ENCODE measurements at regions not wholly inside any gene's neighbourhood (a gene's known extent, or its start where the extent isn't known, plus 50 kb on each side); places are given as distances from the start of the nearest gene placed in this dataset.

- no peak for DNase-seq
These were observed 86.5 kb upstream of the KAZN start for GRCh38 chr1:14511796-14512585.

GRCh38 chr1:14513111-14513510 lies 85.4 kb upstream of the KAZN start:
- no peak for DNase-seq

- no peak for DNase-seq
These were observed 83.7 kb upstream of the KAZN start for GRCh38 chr1:14514739-14515138.

- no peak for DNase-seq
These were observed 81.3 kb upstream of the KAZN start for GRCh38 chr1:14516974-14517840.

- no peak for DNase-seq
These were observed 80.7 kb upstream of the KAZN start for GRCh38 chr1:14517841-14518180.

GRCh38 chr1:14519976-14520375 lies 78.5 kb upstream of the KAZN start:
- DNase-seq: no peak

GRCh38 chr1:14520514-14521163 lies 77.8 kb upstream of the KAZN start:
- DNase-seq: no peak

GRCh38 chr1:14521622-14522021 lies 76.9 kb upstream of the KAZN start:
- DNase-seq: no peak

GRCh38 chr1:14522077-14522925 lies 76.2 kb upstream of the KAZN start:
- DNase-seq: no peak

- no peak for DNase-seq
These were observed 75.6 kb upstream of the KAZN start for GRCh38 chr1:14522926-14523241.

- no peak for DNase-seq
These were observed 73.5 kb upstream of the KAZN start for GRCh38 chr1:14524826-14525636.

- DNase-seq: no peak
These were observed 69.0 kb upstream of the KAZN start for GRCh38 chr1:14529475-14529874.

GRCh38 chr1:14531519-14531918 lies 67.0 kb upstream of the KAZN start:
- DNase-seq: no peak

GRCh38 chr1:14535619-14536355 lies 62.7 kb upstream of the KAZN start:
- DNase-seq: no peak

- DNase-seq: no peak
These were observed 60.1 kb upstream of the KAZN start for GRCh38 chr1:14538335-14538734.

- no peak for DNase-seq
These were observed 59.2 kb upstream of the KAZN start for GRCh38 chr1:14539309-14539708.

GRCh38 chr1:14539953-14540563 lies 58.4 kb upstream of the KAZN start:
- no peak for DNase-seq

GRCh38 chr1:14541348-14541747 lies 57.1 kb upstream of the KAZN start:
- no peak for DNase-seq

GRCh38 chr1:14543191-14543840 lies 55.2 kb upstream of the KAZN start:
- DNase-seq: no peak

GRCh38 chr1:14544319-14544718 lies 54.2 kb upstream of the KAZN start:
- DNase-seq: no peak
